CD4-positive, alpha-beta T cell treated with Interleukin-2 at 100 ng/mL for 4 hours (primary cell): ENCODE measurements at regions not wholly inside any gene's neighbourhood (a gene's known extent, or its start where the extent isn't known, plus 50 kb on each side); places are given as distances from the start of the nearest gene placed in this dataset.

Experiments
- DNase-seq: peaks from one replicate; pipeline ENCODE4 v3.0.0-alpha.2; 2020; ENCODE audit warnings: low spot score

- no peak for DNase-seq
Measured at GRCh38 chr9:551986-552929, 289.2 kb upstream of the DMRT1 start.

- no peak for DNase-seq
Measured at GRCh38 chr9:555493-555892, 286.0 kb upstream of the DMRT1 start.

GRCh38 chr9:556199-556598, 285.3 kb upstream of the DMRT1 start:
- DNase-seq = no peak

- DNase-seq = no peak
Measured at GRCh38 chr9:556675-557074, 284.8 kb upstream of the DMRT1 start.

GRCh38 chr9:557601-558201, 283.8 kb upstream of the DMRT1 start:
- no peak for DNase-seq

GRCh38 chr9:561427-561826, 280.1 kb upstream of the DMRT1 start:
- DNase-seq = no peak

- DNase-seq = no peak
Measured at GRCh38 chr9:563200-563599, 278.3 kb upstream of the DMRT1 start.

GRCh38 chr9:565528-565927, 276.0 kb upstream of the DMRT1 start:
- no peak for DNase-seq

- no peak for DNase-seq
Measured at GRCh38 chr9:567128-567746, 274.3 kb upstream of the DMRT1 start.

- DNase-seq = no peak
Measured at GRCh38 chr9:567747-568305, 273.7 kb upstream of the DMRT1 start.

- DNase-seq = no peak
Measured at GRCh38 chr9:569296-569695, 272.2 kb upstream of the DMRT1 start.

GRCh38 chr9:570187-570586, 271.3 kb upstream of the DMRT1 start:
- no peak for DNase-seq

GRCh38 chr9:571066-571465, 270.4 kb upstream of the DMRT1 start:
- DNase-seq = no peak

GRCh38 chr9:571741-572140, 269.8 kb upstream of the DMRT1 start:
- DNase-seq = no peak

GRCh38 chr9:573691-574410, 267.6 kb upstream of the DMRT1 start:
- no peak for DNase-seq

- no peak for DNase-seq
Measured at GRCh38 chr9:575139-575538, 266.4 kb upstream of the DMRT1 start.

- no peak for DNase-seq
Measured at GRCh38 chr9:580652-581342, 260.7 kb upstream of the DMRT1 start.

GRCh38 chr9:581673-582497, 259.6 kb upstream of the DMRT1 start:
- no peak for DNase-seq

GRCh38 chr9:582775-583174, 258.7 kb upstream of the DMRT1 start:
- DNase-seq = no peak

GRCh38 chr9:587527-587926, 254.0 kb upstream of the DMRT1 start:
- no peak for DNase-seq

- DNase-seq = no peak
Measured at GRCh38 chr9:588981-589380, 252.5 kb upstream of the DMRT1 start.
